ENCODE measurements at regions not wholly inside any gene's neighbourhood (a gene's known extent, or its start where the extent isn't known, plus 50 kb on each side); places are given as distances from the start of the nearest gene placed in this dataset.

GRCh38 chr1:42005530-42005929 lies 86.8 kb upstream of the HIVEP3 start:
- H3K36me3 ChIP-seq (ENCODE audit: control insufficient read depth in 4 of 4, insufficient read depth in 4 of 4, low read length in 4 of 4) = no peaks in the 10 kb centered on the region
- DNase-seq = no peak

GRCh38 chr1:42004860-42005259 lies 86.1 kb upstream of the HIVEP3 start:
- no peak for DNase-seq
- no peak overlapping the region for H3K9ac ChIP-seq (ENCODE audit: insufficient read depth in 1 of 2, low read length in 2 of 2)
- H3K4me1 ChIP-seq (ENCODE audit: control insufficient read depth in 5 of 5, insufficient read depth in 5 of 5, low read length in 5 of 5) = peaks cover 0 to 10% (median 2%) of the 10 kb centered on the region in 5 donors
- 95% methylated on average over 5 of the region's 5 CpGs for WGBS, 2 donors
- H3K36me3 ChIP-seq (ENCODE audit: control insufficient read depth in 4 of 4, insufficient read depth in 4 of 4, low read length in 4 of 4) = no peaks in the 10 kb centered on the region
- H3K27ac ChIP-seq (ENCODE audit: low read depth in 1 of 2, low read length in 1 of 2) = no peak overlapping the region
- H3K27me3 ChIP-seq (ENCODE audit: control insufficient read depth in 3 of 3, insufficient read depth in 3 of 3, low read length in 2 of 3) = no peaks in the 10 kb centered on the region
- ATAC-seq (ENCODE audit: insufficient read depth, low FRiP score) = no peak
- H3K4me3 ChIP-seq = no peak overlapping the region
- TF ChIP-seq CTCF (IDR thresholded peaks at IDR 0.05; ENCODE audit: control extremely low read depth, extremely low read depth) = no peak
- H3K9me3 ChIP-seq (ENCODE audit: control insufficient read depth in 4 of 4, insufficient read depth in 3 of 4, low read length in 3 of 4) = no peaks in the 10 kb centered on the region

More at GRCh38 chr1:42005530-42005929, 86.8 kb upstream of the HIVEP3 start:
- peaks cover 0 to 10% (median 2%) of the 10 kb centered on the region in 5 donors for H3K4me1 ChIP-seq (ENCODE audit: control insufficient read depth in 5 of 5, insufficient read depth in 5 of 5, low read length in 5 of 5)
- no peak overlapping the region for H3K9ac ChIP-seq (ENCODE audit: insufficient read depth in 1 of 2, low read length in 2 of 2)
- no peak overlapping the region for H3K4me3 ChIP-seq
- no peak for ATAC-seq (ENCODE audit: insufficient read depth, low FRiP score)
- no peaks in the 10 kb centered on the region for H3K9me3 ChIP-seq (ENCODE audit: control insufficient read depth in 4 of 4, insufficient read depth in 3 of 4, low read length in 3 of 4)
- H3K27ac ChIP-seq (ENCODE audit: low read depth in 1 of 2, low read length in 1 of 2) = no peak overlapping the region
- no peak for TF ChIP-seq CTCF (IDR thresholded peaks at IDR 0.05; ENCODE audit: control extremely low read depth, extremely low read depth)
- H3K27me3 ChIP-seq (ENCODE audit: control insufficient read depth in 3 of 3, insufficient read depth in 3 of 3, low read length in 2 of 3) = no peaks in the 10 kb centered on the region
- 92 to 97% methylated on average over 2 of the region's 2 CpGs for WGBS, 2 donors

- no peaks in the 10 kb centered on the region for H3K9me3 ChIP-seq (ENCODE audit: control insufficient read depth in 4 of 4, insufficient read depth in 3 of 4, low read length in 3 of 4)
- H3K4me3 ChIP-seq = no peak overlapping the region
- ATAC-seq (ENCODE audit: insufficient read depth, low FRiP score) (no peak), DNase-seq (no peak)
- WGBS, 2 donors = 91% methylated on average over 4 of the region's 4 CpGs
- no peaks in the 10 kb centered on the region for H3K36me3 ChIP-seq (ENCODE audit: control insufficient read depth in 4 of 4, insufficient read depth in 4 of 4, low read length in 4 of 4)
- no peak overlapping the region for H3K9ac ChIP-seq (ENCODE audit: insufficient read depth in 1 of 2, low read length in 2 of 2)
- H3K27me3 ChIP-seq (ENCODE audit: control insufficient read depth in 3 of 3, insufficient read depth in 3 of 3, low read length in 2 of 3) = no peaks in the 10 kb centered on the region
- no peak overlapping the region for H3K27ac ChIP-seq (ENCODE audit: low read depth in 1 of 2, low read length in 1 of 2)
- no peak for TF ChIP-seq CTCF (IDR thresholded peaks at IDR 0.05; ENCODE audit: control extremely low read depth, extremely low read depth)
- peaks cover 0 to 10% (median 2%) of the 10 kb centered on the region in 5 donors for H3K4me1 ChIP-seq (ENCODE audit: control insufficient read depth in 5 of 5, insufficient read depth in 5 of 5, low read length in 5 of 5)
Measured at GRCh38 chr1:42004322-42004721, 85.6 kb upstream of the HIVEP3 start.

GRCh38 chr1:42003433-42003832 lies 84.7 kb upstream of the HIVEP3 start:
- DNase-seq (peak; percentile 29 to 69 (median 39)), ATAC-seq (ENCODE audit: insufficient read depth, low FRiP score) (no peak)
- no peak overlapping the region for H3K4me3 ChIP-seq
- 61 to 76% methylated on average over 5 of the region's 5 CpGs for WGBS, 2 donors
- no peak overlapping the region for H3K27ac ChIP-seq (ENCODE audit: low read depth in 1 of 2, low read length in 1 of 2)
- H3K9ac ChIP-seq (ENCODE audit: insufficient read depth in 1 of 2, low read length in 2 of 2) = no peak overlapping the region
- H3K4me1 ChIP-seq (ENCODE audit: control insufficient read depth in 5 of 5, insufficient read depth in 5 of 5, low read length in 5 of 5) = peaks cover 0 to 6% (median 0%) of the 10 kb centered on the region in 5 donors
- TF ChIP-seq CTCF (IDR thresholded peaks at IDR 0.05; ENCODE audit: control extremely low read depth, extremely low read depth) = no peak
- H3K27me3 ChIP-seq (ENCODE audit: control insufficient read depth in 3 of 3, insufficient read depth in 3 of 3, low read length in 2 of 3) = no peaks in the 10 kb centered on the region
- no peaks in the 10 kb centered on the region for H3K36me3 ChIP-seq (ENCODE audit: control insufficient read depth in 4 of 4, insufficient read depth in 4 of 4, low read length in 4 of 4)
- no peaks in the 10 kb centered on the region for H3K9me3 ChIP-seq (ENCODE audit: control insufficient read depth in 4 of 4, insufficient read depth in 3 of 4, low read length in 3 of 4)
